HG03060 (cell line): ENCODE measurements at regions not wholly inside any gene's neighbourhood (a gene's known extent, or its start where the extent isn't known, plus 50 kb on each side); places are given as distances from the start of the nearest gene placed in this dataset.
"Not testable (repeated sequence)": the region's sequence is repeated elsewhere in the genome, so short reads cannot be mapped to it uniquely, and the experiment has no call there.

ENCODE experiments used
- ATAC-seq: cut with Tn5 transposase; IDR thresholded peaks from one replicate; pipeline ENCODE4 v1.9.1; 2021; ENCODE audit warnings: low read depth, moderate number of reproducible peaks; ENCODE audit not compliant: unreplicated experiment

DNA sequence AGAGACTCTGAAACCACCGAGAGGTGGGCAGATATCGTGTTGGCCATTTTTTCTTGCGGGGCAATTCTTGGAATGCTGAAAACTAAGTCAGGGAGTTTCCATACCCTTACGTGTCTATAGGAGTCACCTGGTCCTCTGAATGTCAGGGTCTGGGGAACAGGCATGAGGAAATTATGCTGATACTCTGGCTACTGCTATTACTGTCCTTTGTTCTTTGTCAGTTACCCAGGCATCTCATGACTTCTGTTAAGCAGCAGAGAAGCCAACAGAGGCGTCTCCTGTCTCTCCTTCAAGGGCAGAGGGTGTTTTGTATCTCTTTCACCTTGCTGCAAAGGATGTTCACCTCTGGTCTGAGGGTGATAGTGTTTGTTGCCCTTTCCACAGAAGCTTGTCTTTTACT is 559.5 kb upstream of the CCDC54 start:
- ATAC-seq, result no peak

DNA sequence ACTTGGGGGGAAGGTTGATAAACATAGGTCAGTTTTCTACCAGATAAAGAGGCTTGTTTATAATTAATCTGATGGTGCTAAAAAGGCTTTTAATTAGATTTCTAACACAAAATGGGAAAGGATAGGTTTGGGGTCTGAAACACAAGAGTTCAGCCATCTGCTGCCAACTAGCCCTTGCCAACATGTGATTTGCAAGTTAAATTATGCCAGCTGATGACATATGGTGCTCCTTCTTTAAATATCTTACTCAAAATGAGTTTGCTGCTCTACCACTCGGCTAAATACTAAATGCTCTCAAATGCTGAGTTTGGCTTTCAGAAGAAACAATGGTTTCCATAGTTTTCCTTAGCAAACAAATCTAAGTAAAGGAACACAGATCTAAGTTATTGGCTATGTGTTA is 557.8 kb upstream of the CCDC54 start:
- ATAC-seq, result no peak

DNA sequence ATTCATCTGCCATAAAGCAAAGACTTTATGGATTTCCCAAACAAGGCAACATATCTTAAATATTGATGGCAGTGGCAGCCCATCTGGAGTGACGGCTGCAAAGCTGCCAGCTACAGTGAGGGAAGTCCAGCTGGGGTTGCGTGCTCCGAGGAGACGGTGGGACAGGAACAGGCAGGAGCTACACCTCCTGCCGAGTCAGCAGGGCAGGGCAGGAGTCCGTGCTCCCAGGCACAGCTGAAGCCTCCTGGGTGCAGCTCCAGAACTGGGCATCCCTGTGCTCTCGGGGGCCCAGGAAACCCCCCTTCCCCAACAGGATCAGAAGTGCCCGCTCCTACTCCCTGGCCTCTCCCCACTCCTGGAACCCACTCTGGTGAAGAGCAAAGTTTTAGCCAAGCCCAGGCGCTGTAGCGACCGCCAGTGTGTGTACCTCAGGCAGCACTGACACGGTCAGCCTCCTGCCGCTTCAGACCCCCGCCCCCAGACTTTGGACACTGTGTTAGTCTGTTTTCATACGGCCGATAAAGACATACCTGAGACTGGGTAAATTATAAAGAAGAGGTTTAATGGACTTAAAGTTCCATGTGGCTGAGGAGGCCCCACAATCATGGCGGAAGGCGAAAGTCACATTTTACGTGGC is 556.4 kb upstream of the CCDC54 start:
- no peak for ATAC-seq

DNA sequence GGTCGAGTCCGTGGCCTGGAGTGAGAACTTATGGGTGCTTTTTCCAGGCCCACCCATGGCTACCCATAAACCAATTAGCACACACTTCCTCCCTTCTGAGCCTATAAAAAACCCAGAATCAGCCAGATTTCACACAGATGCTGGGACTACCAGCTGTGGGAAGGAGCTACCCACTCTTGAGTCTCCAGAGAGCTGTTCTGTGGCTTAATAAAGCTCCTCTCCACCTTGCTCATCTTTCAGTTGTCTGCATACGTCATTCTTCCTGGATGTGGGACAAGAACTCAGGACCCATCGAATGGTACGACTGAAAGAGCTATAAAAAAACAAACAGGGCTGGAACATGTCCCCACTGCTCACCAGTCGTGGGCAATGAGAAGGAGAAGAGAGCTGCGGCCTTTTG is 555.4 kb upstream of the CCDC54 start:
- no peak for ATAC-seq

DNA sequence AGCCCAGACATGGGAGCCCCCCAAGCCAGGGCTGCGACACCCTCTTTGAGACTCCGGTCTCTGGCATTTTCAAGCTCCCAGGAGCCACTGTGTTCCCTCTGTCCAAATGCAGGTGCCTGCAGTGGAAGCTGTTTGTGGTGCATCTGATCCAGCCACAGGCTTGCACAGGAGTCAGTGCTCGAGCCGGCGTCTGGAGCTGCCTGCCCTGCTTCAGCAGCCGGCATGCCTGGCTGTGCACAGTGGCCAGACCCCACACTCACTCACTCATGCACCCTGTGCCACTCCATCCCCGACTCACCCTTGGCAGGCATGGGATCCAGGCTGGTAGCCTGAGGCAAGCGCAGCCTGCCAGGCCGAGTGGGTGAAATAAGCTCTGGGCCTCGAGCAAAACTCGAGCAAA is 555.0 kb upstream of the CCDC54 start:
- no peak for ATAC-seq

DNA sequence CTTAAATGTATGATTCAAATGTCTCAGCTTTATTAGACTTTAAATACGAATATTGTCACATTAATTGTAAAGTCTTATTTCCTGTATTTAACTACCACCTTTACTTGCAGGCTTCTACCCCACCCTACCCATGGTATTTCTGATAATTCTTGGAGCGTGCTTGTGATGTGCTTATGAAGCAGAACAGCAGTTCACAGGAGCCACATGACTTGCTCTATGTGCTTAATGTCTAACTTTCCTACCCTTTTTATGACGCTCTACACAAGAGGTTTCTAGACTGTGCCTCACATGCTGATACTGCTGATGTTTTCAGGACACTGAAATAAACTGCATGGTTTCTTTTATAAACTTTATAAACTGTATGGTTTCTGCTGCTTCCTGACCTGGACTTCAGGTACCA is 553.5 kb upstream of the CCDC54 start:
- no peak for ATAC-seq

DNA sequence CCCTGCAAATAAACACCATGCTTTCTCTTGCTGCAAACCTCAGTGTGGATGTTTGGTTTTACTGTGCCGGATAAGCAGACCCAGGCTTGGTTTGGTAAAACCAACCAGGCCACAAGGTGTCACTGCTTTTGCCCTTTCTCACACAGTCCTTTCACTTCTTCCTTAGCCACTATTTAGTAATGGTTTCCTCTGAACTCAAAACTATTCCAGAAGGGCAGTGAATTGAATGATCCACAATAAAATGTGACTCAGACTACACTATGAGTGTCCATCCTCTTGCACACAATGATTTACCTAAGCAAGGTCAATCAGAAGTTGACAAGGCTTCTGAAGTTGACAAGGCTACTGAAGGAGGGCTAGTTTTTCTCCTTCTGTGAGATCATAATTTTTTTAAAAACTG is 552.4 kb upstream of the CCDC54 start:
- no peak for ATAC-seq

DNA sequence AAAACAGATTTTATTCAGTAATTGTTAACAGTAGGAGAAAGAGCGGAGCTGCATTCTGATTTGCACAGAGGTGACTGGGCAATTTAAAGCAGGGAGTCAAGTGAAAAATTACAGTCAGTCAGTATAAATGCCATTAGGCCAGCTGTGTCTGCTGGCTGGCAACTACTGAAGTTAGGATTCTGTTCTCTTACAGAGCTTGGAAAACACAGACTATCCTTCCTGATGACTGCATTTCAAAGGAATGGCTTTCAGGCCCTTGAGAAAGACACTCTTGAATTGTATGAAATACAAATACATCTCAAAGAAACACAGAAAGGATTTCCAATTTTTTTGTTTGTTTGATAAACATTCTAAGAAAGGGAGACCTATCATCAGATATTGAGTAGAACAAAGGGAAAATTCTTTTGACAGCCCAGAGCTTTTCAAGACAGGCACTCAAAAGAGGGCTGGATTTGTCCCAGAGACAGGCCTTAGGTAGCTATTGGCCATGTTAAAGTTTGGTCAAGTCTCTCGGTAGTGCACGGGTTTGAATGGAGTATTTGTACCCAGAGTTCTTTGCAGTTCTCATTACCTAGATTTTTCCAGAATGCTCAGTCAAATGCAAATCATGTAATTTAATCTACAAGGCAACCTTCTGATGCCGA is 551.2 kb upstream of the CCDC54 start:
- ATAC-seq, result no peak

DNA sequence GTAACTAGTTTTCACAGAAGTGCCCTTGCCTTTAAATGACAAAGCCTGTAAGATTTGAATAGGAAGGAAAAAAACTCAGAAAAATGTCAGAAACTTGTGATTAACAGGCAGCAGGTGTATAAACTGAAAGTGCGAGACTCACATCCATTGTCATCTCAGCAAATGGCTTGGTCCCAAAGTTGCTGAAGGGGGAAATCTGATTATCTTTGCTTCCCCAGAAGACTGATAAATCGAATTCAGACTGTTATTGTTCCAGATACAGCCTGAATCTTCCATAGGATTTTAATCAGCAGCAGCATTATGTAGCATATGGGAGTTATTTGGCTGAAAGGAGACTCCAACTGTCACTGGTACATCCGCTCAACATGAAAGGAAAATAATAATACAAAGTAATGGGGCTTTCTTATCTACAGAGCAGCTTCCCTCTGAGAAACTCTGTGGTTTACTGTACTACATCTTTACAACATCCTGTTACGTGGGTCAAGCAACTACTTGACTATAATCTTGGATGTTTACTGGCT is 550.4 kb upstream of the CCDC54 start:
- no peak for ATAC-seq

DNA sequence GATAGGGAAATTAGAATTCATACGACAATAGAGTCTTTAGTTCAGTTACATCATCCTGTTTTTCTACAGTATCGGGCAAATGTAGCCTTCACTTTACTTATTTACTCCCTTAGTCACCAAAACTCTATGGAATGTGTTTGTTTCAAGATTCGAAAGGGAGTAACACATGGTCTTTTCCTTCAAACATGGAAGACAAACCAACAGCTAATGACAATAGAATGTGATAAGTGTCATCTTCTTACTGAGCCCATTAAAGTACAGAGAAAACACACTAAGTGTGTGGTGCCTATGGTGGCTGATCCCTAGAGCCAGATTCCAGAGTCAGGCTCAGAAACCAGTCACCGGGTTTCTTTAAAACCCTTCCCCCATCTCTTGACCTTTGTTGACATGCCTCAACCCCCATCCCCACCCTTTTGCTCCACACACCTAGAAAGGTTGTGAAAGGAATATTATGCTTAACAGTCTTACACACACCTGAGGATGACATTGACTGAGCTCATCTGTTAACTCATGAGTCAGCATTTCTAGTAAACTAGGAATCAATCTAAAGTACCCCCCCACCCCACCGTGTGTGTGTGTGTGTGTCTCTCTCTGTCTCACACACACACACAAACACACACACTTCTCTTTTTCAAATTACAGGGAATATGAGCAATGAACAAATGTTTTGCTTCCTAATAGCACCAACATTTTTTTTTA is 549.6 kb upstream of the CCDC54 start:
- ATAC-seq, result no peak

DNA sequence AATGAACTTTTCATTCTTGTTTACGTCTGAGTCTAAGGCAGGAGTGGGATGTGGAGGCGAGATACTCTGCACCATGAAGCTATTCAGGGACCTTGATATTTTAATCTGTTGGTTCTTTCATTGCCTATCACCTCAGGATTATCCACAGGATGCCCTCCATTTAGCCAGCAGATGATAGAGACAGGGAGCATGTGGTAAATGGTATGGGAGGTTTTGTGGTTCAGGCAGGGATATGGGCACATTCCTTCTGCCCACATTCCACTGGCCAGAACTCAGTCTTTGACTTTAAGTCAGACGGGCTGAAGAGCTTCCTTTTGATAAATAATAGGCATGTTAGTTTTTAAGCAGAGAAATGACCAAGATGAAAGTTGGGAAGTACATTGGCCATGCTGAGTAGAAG is 548.0 kb upstream of the CCDC54 start:
- no peak for ATAC-seq

DNA sequence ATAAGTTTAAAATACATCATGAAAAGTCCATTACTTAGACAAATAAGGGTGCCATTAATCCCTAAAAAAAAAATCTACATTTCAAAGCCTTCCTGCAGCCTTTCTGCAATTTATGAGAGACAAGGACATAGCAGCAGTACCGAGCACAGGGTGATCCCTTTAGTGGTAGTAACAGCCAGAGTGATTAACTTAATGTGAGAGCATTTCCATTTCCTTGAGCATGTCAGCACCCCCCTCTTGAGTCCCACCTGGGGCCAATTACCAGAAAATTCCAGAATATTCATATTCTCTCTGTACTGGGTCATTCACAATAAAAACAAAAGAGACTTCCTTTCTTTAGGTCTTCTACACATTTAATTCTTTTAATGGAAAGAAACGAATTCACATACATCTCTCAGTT is 546.9 kb upstream of the CCDC54 start:
- ATAC-seq, result no peak

DNA sequence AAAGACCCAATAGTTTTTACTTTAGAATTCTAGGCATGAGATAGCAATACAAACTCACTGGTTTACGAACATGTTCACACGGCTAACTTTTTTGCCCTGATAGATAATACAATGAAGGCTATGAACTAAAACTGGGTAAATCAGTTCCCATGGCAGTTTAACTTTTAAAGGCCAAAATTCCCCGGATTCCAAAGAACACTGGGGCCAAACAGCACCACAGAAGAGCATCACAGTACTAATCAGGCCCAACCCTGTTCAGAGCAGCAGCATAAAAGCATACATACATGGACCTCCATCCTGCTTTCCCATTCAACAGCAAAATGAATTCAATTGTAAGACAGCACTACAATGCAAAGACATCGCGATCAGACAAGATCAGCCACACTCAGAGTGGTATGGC is 540.3 kb upstream of the CCDC54 start:
- no peak for ATAC-seq

DNA sequence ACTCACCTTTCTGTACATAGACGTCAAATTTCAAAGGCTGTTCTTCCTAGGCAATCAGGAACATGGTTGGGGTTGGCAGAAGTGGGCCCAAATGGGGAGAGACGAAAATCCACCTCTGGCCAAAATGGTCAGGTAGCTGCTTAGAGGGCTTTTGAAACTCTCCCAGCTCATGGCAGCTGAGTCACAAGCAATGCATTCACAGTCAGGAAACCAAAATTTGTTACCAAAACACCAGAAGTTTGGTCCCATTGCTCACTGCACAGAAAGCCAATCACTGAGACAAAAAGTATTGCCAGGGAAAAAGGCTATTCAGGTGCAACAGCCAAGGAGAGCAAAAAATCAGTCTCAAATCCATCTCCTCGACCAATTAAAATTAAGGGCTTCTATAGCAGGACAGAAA is 539.6 kb upstream of the CCDC54 start:
- ATAC-seq, result no peak

DNA sequence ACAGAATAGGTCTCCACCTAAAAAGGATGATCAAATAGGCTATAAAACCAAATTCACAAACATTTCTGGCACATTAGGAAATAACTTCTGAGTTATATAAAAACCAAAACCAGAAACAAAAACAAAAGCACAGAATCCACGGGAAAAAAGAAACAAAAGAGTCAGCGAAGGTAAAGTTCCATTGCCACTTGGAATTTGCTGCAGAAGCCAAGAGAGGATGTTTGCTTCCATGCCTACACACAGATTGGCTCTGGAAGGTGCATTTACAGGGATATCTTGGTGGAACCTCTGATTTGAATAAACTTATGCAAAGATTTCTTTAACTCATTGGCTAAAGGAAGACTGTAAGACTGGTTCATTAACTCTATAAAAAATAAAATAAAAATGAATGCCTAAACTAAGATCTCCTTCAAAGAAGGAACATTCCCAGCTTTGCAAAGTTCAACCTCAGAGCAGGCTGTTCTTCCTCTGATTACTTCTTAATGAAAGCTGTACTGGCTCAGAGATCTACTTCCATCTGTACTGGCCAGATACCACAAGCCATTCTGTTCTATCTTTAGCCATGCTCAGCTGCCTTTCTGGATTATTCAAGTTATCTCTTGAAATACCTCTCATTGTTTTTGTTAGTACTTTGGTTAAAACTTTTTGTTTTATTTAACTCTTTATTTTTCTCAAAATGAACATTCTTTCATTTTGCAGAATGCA is 537.5 kb upstream of the CCDC54 start:
- no peak for ATAC-seq

DNA sequence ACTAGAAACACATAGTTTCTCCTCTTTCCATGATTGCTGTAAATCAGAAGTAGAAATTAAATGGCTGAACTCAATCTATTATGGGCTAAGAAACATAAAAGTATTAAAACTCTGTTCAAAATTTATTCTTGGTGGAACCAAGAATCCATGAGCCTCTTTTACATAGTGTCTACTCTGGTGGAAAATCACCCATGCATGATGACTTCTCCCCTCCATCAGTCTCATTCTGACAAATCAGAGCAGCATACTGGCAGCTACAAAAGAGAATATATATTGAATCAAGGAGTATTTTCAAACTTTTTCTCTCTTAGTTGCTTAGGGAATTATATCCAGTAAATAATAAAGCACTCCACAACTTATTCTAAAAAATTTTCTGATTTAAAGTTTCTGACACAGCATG is 536.9 kb upstream of the CCDC54 start:
- ATAC-seq, result no peak

DNA sequence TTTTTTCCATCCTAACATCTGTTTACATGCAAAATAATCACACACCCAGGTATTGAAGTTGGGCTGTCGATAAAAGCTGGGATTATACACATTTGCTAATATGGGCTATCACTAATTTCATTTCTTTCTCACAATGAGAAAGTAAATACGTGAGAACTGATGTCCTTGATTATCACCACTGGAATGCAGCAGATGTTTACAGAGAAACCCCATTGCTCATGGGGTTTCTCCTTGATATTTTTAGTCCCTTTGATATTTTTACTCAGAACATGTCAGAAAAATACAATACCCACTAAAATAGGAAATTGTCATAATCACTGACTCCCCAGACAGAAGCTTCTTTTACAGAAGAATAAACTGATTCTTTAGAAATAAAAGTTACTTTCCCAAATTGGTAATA is 535.1 kb upstream of the CCDC54 start:
- no peak for ATAC-seq

DNA sequence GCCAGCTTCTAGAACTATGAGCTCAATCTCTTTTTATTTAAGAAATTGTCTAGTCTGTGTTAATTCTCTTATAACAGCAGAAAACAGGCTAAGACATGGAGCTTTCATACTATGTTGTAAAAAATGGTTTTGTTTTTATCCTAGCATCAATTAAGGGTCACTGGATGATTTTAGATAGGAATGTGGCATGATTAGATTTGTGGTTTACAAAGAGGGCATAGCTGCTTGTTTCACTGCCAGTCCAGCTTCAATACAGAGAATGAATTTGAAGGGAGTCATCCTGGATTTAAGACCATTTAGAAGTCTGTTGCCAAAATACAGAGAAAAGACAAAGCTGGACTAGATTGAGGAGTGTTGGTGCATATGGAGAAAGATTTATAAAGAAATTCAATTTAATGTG is 532.6 kb upstream of the CCDC54 start:
- ATAC-seq, result no peak

DNA sequence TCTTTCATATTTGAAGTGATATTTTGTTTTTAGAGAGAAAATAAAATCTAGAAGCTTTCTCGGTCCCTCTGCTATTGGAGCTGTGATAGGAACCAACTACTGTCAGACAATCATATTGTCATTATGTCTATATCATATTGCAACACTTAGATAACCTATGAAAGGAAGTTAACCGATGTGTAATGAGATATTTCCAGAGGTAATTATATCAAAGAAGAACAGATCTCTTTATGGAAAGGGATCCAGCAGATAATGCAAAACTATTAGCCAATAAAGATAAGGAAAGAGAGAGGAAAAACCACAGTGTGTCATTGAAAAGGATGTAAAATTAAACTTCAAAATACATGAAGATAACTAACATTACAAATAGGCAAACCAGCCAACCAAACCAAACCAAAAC is 529.1 kb upstream of the CCDC54 start:
- no peak for ATAC-seq

DNA sequence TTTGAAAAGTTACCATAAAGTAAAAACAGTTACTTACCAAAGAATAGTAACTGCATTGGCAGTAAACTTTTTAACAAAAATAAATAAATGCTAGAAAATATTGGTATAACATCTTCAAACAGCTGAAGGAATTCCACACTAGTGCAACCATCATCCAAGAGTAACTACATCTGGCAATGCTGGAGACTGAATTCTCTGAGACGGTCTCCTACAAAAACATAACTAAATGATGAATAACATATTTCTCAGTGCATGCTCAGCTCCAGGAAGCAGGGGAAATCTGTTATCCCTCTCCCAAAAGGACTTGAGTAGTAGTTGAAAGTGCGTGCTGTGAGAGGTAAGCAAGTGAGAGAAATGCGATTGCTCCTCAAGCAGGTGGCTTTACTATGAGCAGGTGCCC is 526.8 kb upstream of the CCDC54 start:
- no peak for ATAC-seq

DNA sequence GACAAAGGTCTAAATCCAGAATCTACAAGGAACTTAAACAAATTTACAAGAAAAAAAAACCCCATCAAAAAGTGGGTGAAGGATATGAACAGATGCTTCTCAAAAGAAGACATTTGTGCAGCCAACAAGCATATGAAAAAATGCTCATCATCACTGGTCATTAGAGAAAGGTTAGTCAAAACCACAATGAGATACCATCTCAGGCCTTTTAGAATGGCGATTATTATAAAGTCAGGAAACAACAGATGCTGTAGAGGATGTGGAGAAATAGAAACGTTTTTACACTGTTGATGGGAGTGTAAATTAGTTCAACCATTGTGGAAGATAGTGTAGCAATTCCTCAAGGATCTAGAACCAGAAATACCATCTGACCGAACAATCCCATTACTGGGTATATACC is 518.9 kb upstream of the CCDC54 start:
- not testable (repeated sequence) for ATAC-seq
